ENCODE measurements at regions not wholly inside any gene's neighbourhood (a gene's known extent, or its start where the extent isn't known, plus 50 kb on each side); places are given as distances from the start of the nearest gene placed in this dataset.

DNA sequence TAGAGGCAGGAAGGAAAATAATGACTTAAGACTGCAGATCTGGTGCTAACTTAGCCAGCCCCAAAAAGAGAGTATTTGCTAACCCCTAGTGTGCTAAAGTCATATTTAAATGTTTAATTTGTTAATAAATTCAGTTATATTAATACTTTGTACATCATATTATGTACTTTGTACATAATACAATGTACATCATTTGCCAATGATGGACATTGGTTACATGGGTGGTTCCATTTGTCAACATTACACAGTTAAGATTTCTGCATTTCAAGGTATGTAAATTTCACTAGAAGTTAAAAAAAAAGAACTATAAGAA, 63.9 kb upstream of the PIM1 start:
- no peak for DNase-seq (ENCODE audit: low read depth)
- H3K4me3 ChIP-seq (ENCODE audit: low read depth, low read length), result no peak overlapping the region
- TF ChIP-seq, protein P1, sequence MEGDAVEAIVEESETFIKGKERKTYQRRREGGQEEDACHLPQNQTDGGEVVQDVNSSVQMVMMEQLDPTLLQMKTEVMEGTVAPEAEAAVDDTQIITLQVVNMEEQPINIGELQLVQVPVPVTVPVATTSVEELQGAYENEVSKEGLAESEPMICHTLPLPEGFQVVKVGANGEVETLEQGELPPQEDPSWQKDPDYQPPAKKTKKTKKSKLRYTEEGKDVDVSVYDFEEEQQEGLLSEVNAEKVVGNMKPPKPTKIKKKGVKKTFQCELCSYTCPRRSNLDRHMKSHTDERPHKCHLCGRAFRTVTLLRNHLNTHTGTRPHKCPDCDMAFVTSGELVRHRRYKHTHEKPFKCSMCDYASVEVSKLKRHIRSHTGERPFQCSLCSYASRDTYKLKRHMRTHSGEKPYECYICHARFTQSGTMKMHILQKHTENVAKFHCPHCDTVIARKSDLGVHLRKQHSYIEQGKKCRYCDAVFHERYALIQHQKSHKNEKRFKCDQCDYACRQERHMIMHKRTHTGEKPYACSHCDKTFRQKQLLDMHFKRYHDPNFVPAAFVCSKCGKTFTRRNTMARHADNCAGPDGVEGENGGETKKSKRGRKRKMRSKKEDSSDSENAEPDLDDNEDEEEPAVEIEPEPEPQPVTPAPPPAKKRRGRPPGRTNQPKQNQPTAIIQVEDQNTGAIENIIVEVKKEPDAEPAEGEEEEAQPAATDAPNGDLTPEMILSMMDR (IDR thresholded peaks at IDR 0.05; ENCODE audit: low read depth, low read length, missing control alignments), result no peak

DNA sequence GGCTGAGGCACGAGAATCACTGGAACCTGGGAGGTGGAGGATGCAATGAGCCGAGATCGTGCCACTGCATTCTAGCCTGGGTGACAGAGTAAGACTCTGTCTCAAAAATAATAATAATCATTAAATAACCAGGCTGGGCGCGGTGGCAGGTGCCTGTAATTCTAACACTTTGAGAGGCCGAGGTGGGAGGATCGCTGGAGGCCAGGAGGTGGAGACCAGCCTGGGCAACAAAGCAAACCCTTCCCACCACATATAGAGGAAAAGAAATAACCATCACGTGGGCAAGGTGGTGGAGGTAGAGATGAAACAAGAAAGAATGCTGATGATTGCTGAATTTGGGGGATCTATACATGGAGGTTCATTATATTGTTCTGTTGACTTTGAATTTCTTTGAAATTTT, 63.4 kb upstream of the PIM1 start:
- TF ChIP-seq, protein P1 (IDR thresholded peaks at IDR 0.05; ENCODE audit: low read depth, low read length, missing control alignments), result no peak
- no peak for DNase-seq (ENCODE audit: low read depth)
- H3K4me3 ChIP-seq (ENCODE audit: low read depth, low read length), result no peak overlapping the region

DNA sequence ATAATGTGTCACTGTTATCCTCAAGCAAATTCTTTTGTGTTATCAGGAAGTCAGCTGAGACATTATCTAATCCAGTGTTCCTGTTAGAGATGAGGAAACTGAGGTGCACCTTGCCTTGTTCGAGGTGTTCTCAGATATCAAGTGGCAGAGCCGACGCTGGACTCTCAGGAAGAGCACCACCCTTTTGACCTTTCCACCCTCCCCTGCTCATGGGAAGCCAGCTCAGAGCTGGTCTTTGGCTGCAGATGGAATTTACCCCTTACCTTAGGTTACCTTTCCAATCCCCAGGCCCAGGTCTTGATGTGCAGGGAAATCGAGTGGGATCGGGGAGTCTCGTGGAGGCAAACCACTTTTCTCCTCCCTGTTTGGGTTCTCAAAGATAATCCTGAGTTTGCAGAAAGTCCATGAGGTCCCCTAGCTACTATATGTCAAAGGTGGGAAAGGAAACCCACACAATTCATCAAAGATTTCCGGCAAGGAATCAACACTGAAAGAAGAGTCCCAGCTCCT, 62.9 kb upstream of the PIM1 start:
- TF ChIP-seq, protein P1 (IDR thresholded peaks at IDR 0.05; ENCODE audit: low read depth, low read length, missing control alignments), result no peak
- H3K4me3 ChIP-seq (ENCODE audit: low read depth, low read length), result no peak overlapping the region

GRCh38 chr6:37109714-37110499, 60.0 kb upstream of the PIM1 start:
- H3K4me3 ChIP-seq (ENCODE audit: low read depth, low read length), result no peak overlapping the region
- TF ChIP-seq, protein P1 (IDR thresholded peaks at IDR 0.05; ENCODE audit: low read depth, low read length, missing control alignments), result no peak
- no peak for DNase-seq (ENCODE audit: low read depth)

More for the DNA sequence above, 62.9 kb upstream of the PIM1 start:
- no peak for DNase-seq (ENCODE audit: low read depth)

DNA sequence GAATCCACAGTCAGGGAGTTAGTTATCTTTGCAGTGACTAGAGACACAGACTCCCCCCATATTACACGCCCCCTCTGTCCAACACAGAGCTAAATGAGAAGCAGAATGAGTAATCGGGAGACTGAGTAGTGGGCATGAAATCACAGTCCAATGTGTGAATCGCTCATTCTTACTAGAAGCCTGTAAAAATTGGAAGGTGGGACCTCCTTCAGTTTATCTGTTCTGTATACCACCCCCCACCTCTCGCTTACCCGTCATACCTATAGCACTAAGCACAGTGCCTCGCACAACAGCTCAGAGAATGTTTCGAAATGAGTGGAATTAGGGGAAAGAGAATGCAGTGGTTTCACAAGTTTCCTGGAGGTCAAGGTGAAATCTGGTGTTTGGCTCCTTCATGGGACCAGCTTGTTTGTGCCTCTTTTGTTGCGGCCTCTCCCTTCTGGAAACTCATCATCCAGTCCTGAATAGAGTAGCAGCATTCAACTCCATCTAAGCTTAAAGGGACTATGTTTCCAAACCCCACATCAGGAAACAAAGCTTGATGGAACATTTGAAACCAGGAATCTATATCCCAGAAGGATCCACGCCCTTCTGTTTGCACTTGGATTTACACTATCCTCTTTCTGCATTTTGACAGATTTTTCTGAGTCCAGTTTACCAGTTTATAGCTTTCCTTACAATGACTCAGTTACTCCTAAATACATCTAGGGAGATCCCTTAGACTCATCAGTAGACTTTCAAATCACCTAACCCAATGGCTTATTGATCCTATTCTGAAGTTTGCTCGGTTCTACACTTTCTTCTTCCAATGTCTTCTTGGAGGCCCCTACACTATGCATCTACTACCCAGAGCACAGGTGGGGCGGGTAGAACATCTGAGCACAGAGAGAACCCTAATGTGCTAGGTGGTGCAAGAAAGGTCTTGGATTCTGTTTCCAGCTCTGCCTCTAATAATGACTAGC, 59.2 kb upstream of the PIM1 start:
- no peak overlapping the region for H3K4me3 ChIP-seq (ENCODE audit: low read depth, low read length)
- TF ChIP-seq, protein P1 (IDR thresholded peaks at IDR 0.05; ENCODE audit: low read depth, low read length, missing control alignments), result no peak
- peak; percentile 43 for DNase-seq (ENCODE audit: low read depth)

GRCh38 chr6:37113976-37114375, 56.0 kb upstream of the PIM1 start:
- TF ChIP-seq, protein P1 (IDR thresholded peaks at IDR 0.05; ENCODE audit: low read depth, low read length, missing control alignments), result no peak
- no peak for DNase-seq (ENCODE audit: low read depth)

More at GRCh38 chr6:37113976-37114375, 56.0 kb upstream of the PIM1 start:
- no peak overlapping the region for H3K4me3 ChIP-seq (ENCODE audit: low read depth, low read length)
